Liver (tissue), 3 donors: ENCODE measurements at regions not wholly inside any gene's neighbourhood (a gene's known extent, or its start where the extent isn't known, plus 50 kb on each side); places are given as distances from the start of the nearest gene placed in this dataset.

Experiments
- EGR1 ChIP-seq, 2 donors: IDR thresholded peaks; 2 replicates each; pipeline ENCODE4 v1.6.1; 2016 to 2018; ENCODE audit warnings: antibody characterized with exemption in 2 of 2, low read depth in 2 of 2
- GABPA ChIP-seq, 2 donors: IDR thresholded peaks in 1 of 2; conservative IDR thresholded peaks in 1 of 2; 2 replicates each; pipeline ENCODE4 v1.6.1; 2016; ENCODE audit warnings: antibody characterized with exemption in 2 of 2, mild to moderate bottlenecking in 1 of 2, moderate library complexity in 1 of 2
- JUND ChIP-seq, 2 donors: IDR thresholded peaks; 2 replicates each; pipeline ENCODE4 v1.6.1; 2016; ENCODE audit warnings: antibody characterized with exemption in 2 of 2
- NR2F2 ChIP-seq: IDR thresholded peaks from 2 replicates; pipeline ENCODE4 v1.6.1; 2016; ENCODE audit warnings: antibody characterized with exemption
- RAD21 ChIP-seq, 2 donors: IDR thresholded peaks; 2 replicates each; pipeline ENCODE4 v1.6.1; 2016; ENCODE audit warnings: antibody characterized with exemption in 2 of 2, mild to moderate bottlenecking in 2 of 2
- RXRA ChIP-seq, 2 donors: IDR thresholded peaks; 2 replicates each; pipeline ENCODE4 v1.6.1; 2017 to 2018; ENCODE audit warnings: antibody characterized with exemption in 2 of 2, mild to moderate bottlenecking in 1 of 2
- SP1 ChIP-seq: IDR thresholded peaks from 2 replicates; pipeline ENCODE4 v1.6.1; 2018; ENCODE audit warnings: antibody characterized with exemption, mild to moderate bottlenecking
- TAF1 ChIP-seq: conservative IDR thresholded peaks from 2 replicates; pipeline ENCODE4 v1.6.1; 2016; ENCODE audit warnings: antibody characterized with exemption, mild to moderate bottlenecking
- YY1 ChIP-seq: IDR thresholded peaks from 2 replicates; pipeline ENCODE4 v1.6.1; 2016; ENCODE audit warnings: antibody characterized with exemption, mild to moderate bottlenecking
- TF ChIP-seq, protein P1 (sequence below): fragments of 150-350 bp; IDR thresholded peaks from 2 replicates; pipeline ENCODE4 v1.5.1; 2017; ENCODE audit warnings: improper control_type of control experiment, low read depth, low read length; ENCODE audit not compliant: missing input control
- TF ChIP-seq, protein P2 (sequence below): IDR thresholded peaks from 2 replicates; pipeline ENCODE4 v1.6.1; 2016; ENCODE audit warnings: antibody characterized with exemption, mild to moderate bottlenecking
- TF ChIP-seq, protein P3 (sequence below): IDR thresholded peaks from 2 replicates; pipeline ENCODE4 v1.6.1; 2016; ENCODE audit warnings: antibody characterized with exemption
- TF ChIP-seq, protein P4 (sequence below): IDR thresholded peaks from 2 replicates; pipeline ENCODE4 v1.6.1; 2016; ENCODE audit warnings: antibody characterized with exemption
- donor health status: healthy.
- donor health status: healthy.

DNA sequence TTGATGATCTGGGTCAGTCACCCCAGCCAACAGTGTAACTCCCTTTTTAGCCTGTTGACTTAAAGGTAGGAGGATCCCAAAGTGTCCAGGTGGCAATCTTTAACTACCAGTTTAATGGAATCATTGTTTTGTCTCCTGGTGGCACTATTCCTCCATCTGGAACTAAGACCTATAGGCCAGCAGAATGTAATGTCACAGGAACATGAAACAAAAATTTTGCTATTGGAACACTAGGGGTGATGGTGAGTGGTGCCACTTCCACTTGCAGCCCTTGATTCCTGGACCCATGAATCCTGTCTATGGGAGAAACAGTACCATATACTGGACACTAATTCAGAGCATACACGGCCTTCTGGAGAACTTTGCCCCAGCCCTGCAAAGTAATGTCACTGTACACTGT, 219.5 kb upstream of the RASA1 start:
- TF ChIP-seq RXRA (IDR thresholded peaks at IDR 0.05) (no peak), GABPA (IDR thresholded peaks at IDR 0.05 in 1 of 2, conservative IDR thresholded peaks at IDR 0.05 in 1 of 2) (no peak), NR2F2 (no peak), RAD21 (IDR thresholded peaks at IDR 0.05) (no peak), EGR1 (IDR thresholded peaks at IDR 0.05; ENCODE audit: low read depth in 2 of 2) (no peak), JUND (IDR thresholded peaks at IDR 0.05) (no peak), TAF1 (no peak), YY1 (no peak), SP1 (no peak)
- TF ChIP-seq, protein P1, sequence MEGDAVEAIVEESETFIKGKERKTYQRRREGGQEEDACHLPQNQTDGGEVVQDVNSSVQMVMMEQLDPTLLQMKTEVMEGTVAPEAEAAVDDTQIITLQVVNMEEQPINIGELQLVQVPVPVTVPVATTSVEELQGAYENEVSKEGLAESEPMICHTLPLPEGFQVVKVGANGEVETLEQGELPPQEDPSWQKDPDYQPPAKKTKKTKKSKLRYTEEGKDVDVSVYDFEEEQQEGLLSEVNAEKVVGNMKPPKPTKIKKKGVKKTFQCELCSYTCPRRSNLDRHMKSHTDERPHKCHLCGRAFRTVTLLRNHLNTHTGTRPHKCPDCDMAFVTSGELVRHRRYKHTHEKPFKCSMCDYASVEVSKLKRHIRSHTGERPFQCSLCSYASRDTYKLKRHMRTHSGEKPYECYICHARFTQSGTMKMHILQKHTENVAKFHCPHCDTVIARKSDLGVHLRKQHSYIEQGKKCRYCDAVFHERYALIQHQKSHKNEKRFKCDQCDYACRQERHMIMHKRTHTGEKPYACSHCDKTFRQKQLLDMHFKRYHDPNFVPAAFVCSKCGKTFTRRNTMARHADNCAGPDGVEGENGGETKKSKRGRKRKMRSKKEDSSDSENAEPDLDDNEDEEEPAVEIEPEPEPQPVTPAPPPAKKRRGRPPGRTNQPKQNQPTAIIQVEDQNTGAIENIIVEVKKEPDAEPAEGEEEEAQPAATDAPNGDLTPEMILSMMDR: no peak
- TF ChIP-seq, protein P2, sequence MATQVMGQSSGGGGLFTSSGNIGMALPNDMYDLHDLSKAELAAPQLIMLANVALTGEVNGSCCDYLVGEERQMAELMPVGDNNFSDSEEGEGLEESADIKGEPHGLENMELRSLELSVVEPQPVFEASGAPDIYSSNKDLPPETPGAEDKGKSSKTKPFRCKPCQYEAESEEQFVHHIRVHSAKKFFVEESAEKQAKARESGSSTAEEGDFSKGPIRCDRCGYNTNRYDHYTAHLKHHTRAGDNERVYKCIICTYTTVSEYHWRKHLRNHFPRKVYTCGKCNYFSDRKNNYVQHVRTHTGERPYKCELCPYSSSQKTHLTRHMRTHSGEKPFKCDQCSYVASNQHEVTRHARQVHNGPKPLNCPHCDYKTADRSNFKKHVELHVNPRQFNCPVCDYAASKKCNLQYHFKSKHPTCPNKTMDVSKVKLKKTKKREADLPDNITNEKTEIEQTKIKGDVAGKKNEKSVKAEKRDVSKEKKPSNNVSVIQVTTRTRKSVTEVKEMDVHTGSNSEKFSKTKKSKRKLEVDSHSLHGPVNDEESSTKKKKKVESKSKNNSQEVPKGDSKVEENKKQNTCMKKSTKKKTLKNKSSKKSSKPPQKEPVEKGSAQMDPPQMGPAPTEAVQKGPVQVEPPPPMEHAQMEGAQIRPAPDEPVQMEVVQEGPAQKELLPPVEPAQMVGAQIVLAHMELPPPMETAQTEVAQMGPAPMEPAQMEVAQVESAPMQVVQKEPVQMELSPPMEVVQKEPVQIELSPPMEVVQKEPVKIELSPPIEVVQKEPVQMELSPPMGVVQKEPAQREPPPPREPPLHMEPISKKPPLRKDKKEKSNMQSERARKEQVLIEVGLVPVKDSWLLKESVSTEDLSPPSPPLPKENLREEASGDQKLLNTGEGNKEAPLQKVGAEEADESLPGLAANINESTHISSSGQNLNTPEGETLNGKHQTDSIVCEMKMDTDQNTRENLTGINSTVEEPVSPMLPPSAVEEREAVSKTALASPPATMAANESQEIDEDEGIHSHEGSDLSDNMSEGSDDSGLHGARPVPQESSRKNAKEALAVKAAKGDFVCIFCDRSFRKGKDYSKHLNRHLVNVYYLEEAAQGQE: no peak
- TF ChIP-seq, protein P3, sequence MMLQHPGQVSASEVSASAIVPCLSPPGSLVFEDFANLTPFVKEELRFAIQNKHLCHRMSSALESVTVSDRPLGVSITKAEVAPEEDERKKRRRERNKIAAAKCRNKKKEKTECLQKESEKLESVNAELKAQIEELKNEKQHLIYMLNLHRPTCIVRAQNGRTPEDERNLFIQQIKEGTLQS: no peak
- TF ChIP-seq, protein P4, sequence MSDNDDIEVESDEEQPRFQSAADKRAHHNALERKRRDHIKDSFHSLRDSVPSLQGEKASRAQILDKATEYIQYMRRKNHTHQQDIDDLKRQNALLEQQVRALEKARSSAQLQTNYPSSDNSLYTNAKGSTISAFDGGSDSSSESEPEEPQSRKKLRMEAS: no peak
